ENCODE measurements at regions not wholly inside any gene's neighbourhood (a gene's known extent, or its start where the extent isn't known, plus 50 kb on each side); places are given as distances from the start of the nearest gene placed in this dataset.

DNA sequence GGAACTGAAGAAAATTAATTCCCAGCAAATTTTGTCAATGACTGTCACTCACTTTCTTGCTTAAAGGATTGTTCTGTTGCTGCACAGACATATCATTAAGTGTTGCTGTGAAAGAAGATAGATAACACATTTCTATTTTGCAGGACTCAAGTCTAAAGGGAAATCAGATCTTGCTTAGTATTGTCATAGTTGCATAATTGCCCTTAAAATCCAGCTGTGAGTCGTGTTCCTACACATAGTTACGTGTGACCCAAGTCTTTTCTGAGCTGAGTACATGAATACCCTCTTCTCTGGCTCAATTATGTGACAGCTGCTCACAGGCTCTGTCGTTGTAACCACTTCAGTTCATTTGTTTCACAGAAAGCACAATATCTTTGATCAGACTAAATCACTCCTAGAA is 390.8 kb downstream of the DTWD2 start:
- Histone ChIP-seq H2AFZ (ENCODE audit: control insufficient read depth, low read length) (no peak overlapping the region), H3K79me2 (ENCODE audit: control insufficient read depth, insufficient read depth, low read length) (no peaks in the 10 kb centered on the region), H3K9ac (ENCODE audit: control insufficient read depth, extremely low read depth, insufficient read depth, low read length) (no peak overlapping the region), H3K9me1 (ENCODE audit: control insufficient read depth, extremely low read depth, insufficient read depth, low read length) (no peaks in the 10 kb centered on the region), H3K36me3 (ENCODE audit: control insufficient read depth in 2 of 2, extremely low read depth in 1 of 2, insufficient read depth in 2 of 2, low read length in 2 of 2) (no peaks in the 10 kb centered on the region), H3K4me1 (ENCODE audit: control insufficient read depth, extremely low read depth, insufficient read depth, low read length) (no peaks in the 10 kb centered on the region), H3K27ac (ENCODE audit: control insufficient read depth, insufficient read depth, low read length) (no peak overlapping the region), H3K27me3 (ENCODE audit: control insufficient read depth, extremely low read depth, insufficient read depth, low read length) (no peaks in the 10 kb centered on the region), H3K4me2 (ENCODE audit: control insufficient read depth, extremely low read depth, insufficient read depth, low read depth, low read length) (no peak overlapping the region), H3K9me3 (ENCODE audit: control insufficient read depth, low read depth, low read length) (no peaks in the 10 kb centered on the region), H3K4me3 (ENCODE audit: control insufficient read depth in 2 of 3, extremely low read depth in 1 of 3, insufficient read depth in 2 of 3, low read depth in 1 of 3, low read length in 3 of 3) (no peak overlapping the region), H4K20me1 (ENCODE audit: control insufficient read depth, extremely low read depth, insufficient read depth, low read length) (no peaks in the 10 kb centered on the region)
- FAIRE-seq (no peak), DNase-seq (ENCODE audit: low read depth, low spot score) (no peak)
- TF ChIP-seq EZH2 (IDR thresholded peaks at IDR 0.05; ENCODE audit: low read length) (no peak), CTCF (optimal IDR thresholded peaks at IDR 0.05 in 1 of 3, IDR thresholded peaks at IDR 0.05 in 1 of 3, conservative IDR thresholded peaks at IDR 0.05 in 1 of 3; ENCODE audit: extremely low read depth in 1 of 3, insufficient read depth in 2 of 3, low read length in 3 of 3) (no peak)
- dilution Hi-C loops (cut with MboI; ENCODE audit: extremely low pct_ligation_motif_present, low sequenced_read_pairs), result no loop called here

- FAIRE-seq, result no peak
- no peak for TF ChIP-seq EZH2 (IDR thresholded peaks at IDR 0.05; ENCODE audit: low read length)
- TF ChIP-seq CTCF (optimal IDR thresholded peaks at IDR 0.05 in 1 of 3, IDR thresholded peaks at IDR 0.05 in 1 of 3, conservative IDR thresholded peaks at IDR 0.05 in 1 of 3; ENCODE audit: extremely low read depth in 1 of 3, insufficient read depth in 2 of 3, low read length in 3 of 3), result no peak
- dilution Hi-C loops (cut with MboI; ENCODE audit: extremely low pct_ligation_motif_present, low sequenced_read_pairs), result no loop called here
Observed at GRCh38 chr5:118596255-118596654, 392.1 kb downstream of the DTWD2 start.

More at GRCh38 chr5:118596255-118596654, 392.1 kb downstream of the DTWD2 start:
- no peaks in the 10 kb centered on the region for H3K36me3 ChIP-seq (ENCODE audit: control insufficient read depth in 2 of 2, extremely low read depth in 1 of 2, insufficient read depth in 2 of 2, low read length in 2 of 2)
- H4K20me1 ChIP-seq (ENCODE audit: control insufficient read depth, extremely low read depth, insufficient read depth, low read length), result no peaks in the 10 kb centered on the region
- DNase-seq (ENCODE audit: low read depth, low spot score), result no peak
- H3K4me3 ChIP-seq (ENCODE audit: control insufficient read depth in 2 of 3, extremely low read depth in 1 of 3, insufficient read depth in 2 of 3, low read depth in 1 of 3, low read length in 3 of 3), result no peak overlapping the region
- no peak overlapping the region for H3K4me2 ChIP-seq (ENCODE audit: control insufficient read depth, extremely low read depth, insufficient read depth, low read depth, low read length)
- H3K9ac ChIP-seq (ENCODE audit: control insufficient read depth, extremely low read depth, insufficient read depth, low read length), result no peak overlapping the region
- no peak overlapping the region for H3K27ac ChIP-seq (ENCODE audit: control insufficient read depth, insufficient read depth, low read length)
- H2AFZ ChIP-seq (ENCODE audit: control insufficient read depth, low read length), result no peak overlapping the region
- no peaks in the 10 kb centered on the region for H3K4me1 ChIP-seq (ENCODE audit: control insufficient read depth, extremely low read depth, insufficient read depth, low read length)
- H3K9me3 ChIP-seq (ENCODE audit: control insufficient read depth, low read depth, low read length), result no peaks in the 10 kb centered on the region
- no peaks in the 10 kb centered on the region for H3K9me1 ChIP-seq (ENCODE audit: control insufficient read depth, extremely low read depth, insufficient read depth, low read length)
- H3K27me3 ChIP-seq (ENCODE audit: control insufficient read depth, extremely low read depth, insufficient read depth, low read length), result no peaks in the 10 kb centered on the region
- H3K79me2 ChIP-seq (ENCODE audit: control insufficient read depth, insufficient read depth, low read length), result no peaks in the 10 kb centered on the region

Measured in keratinocyte (primary cell).